HCT116 (cell line): ENCODE measurements at regions not wholly inside any gene's neighbourhood (a gene's known extent, or its start where the extent isn't known, plus 50 kb on each side); places are given as distances from the start of the nearest gene placed in this dataset.

Experiments
- ATAC-seq: fragments of 200-7000 bp; cut with Tn5 transposase; 2 replicates; pipeline ENCODE4 v1.9.1; 2020; ENCODE audit warnings: mild to moderate bottlenecking, moderate library complexity
- BruUV-seq: library from RNA; stranded (reverse); fragments of 400-500 nt; replicated peaks from 2 replicates; lab custom pipeline; 2021; lab: Mats Ljungman, UMichigan
- CTCF ChIA-PET: fragments of 300-600 bp; sonication (Branson Sonifier 250); formaldehyde crosslinking; loops from one replicate; lab custom pipeline; 2021; ENCODE audit warnings: antibody characterized with exemption; lab: Charles Lee
- POLR2A ChIA-PET: fragments of 300-600, 350-600 bp; sonication (Branson Sonifier 250); formaldehyde crosslinking; loops from one replicate; lab custom pipeline; 2021; ENCODE audit warnings: antibody characterized with exemption; lab: Charles Lee
- RAD21 ChIA-PET, 2 experiments: fragments of 300-600 bp; sonication (Branson Sonifier 250); formaldehyde crosslinking; loops; one replicate each; lab custom pipeline; 2023; ENCODE audit warnings: low total read pairs in 2 of 2; ENCODE audit not compliant: uncharacterized antibody in 2 of 2, unreplicated experiment in 2 of 2, low non-redundant PET in 1 of 2; lab: Charles Lee
- DNase-seq: peaks from one replicate; pipeline ENCODE4 v3.0.0-alpha.2; 2010; ENCODE audit warnings: low read depth, low spot score
- H2AFZ ChIP-seq: fragments of 200-600 bp; shearing (Covaris generic), sonication (generic); 2 replicates; pipeline ENCODE4 v1.6.1; 2017; ENCODE audit warnings: low read depth, mixed run types, mixed read lengths, antibody characterized with exemption, low read length; ENCODE audit not compliant: poor library complexity, severe bottlenecking
- H3K27ac ChIP-seq: 2 replicates; pipeline ENCODE4 v1.5.1; 2012; ENCODE audit warnings: low read depth, low read length
- H3K27me3 ChIP-seq: fragments of 200-600 bp; sonication (generic); 2 replicates; pipeline ENCODE4 v1.6.1; 2016; ENCODE audit warnings: mixed run types, low read length, mixed read lengths; ENCODE audit not compliant: insufficient read depth
- H3K36me3 ChIP-seq, 2 experiments: fragments of 200-500 bp in 1 of 2; fragments of 200-600 bp in 1 of 2; sonication (Bioruptor generic) in 1 of 2; sonication (generic) in 1 of 2; 2 replicates each; pipeline versions ENCODE4 v1.5.1 to v1.6.1; 2014 to 2016; ENCODE audit warnings: low read length in 2 of 2, inconsistent platforms in 1 of 2, mixed read lengths in 1 of 2, mixed run types in 1 of 2; ENCODE audit not compliant: insufficient read depth in 2 of 2, control insufficient read depth in 1 of 2
- H3K4me1 ChIP-seq, 2 experiments: fragments of 200-600 bp in 1 of 2; sonication (generic) in 1 of 2; 2 replicates each; pipeline versions ENCODE4 v1.5.1 to v1.6.1; 2012 to 2017; ENCODE audit warnings: low read length in 2 of 2, inconsistent platforms in 1 of 2, mild to moderate bottlenecking in 1 of 2, mixed read lengths in 1 of 2, mixed run types in 1 of 2, moderate library complexity in 1 of 2; ENCODE audit not compliant: insufficient read depth in 2 of 2, control insufficient read depth in 1 of 2
- H3K4me2 ChIP-seq: fragments of 200-600 bp; sonication (generic); 2 replicates; pipeline ENCODE4 v1.6.1; 2017; ENCODE audit warnings: mixed run types, low read length, mixed read lengths
- H3K4me3 ChIP-seq, 2 experiments: fragments of 200-600 bp in 1 of 2; sonication (generic) in 1 of 2; replicated peaks in 1 of 2; 2 replicates each; pipeline ENCODE4 v1.5.1; 2011 to 2016; ENCODE audit warnings: low read length in 2 of 2, control low read depth in 1 of 2, low read depth in 1 of 2, mild to moderate bottlenecking in 1 of 2, mixed read lengths in 1 of 2, mixed run types in 1 of 2
- H3K79me2 ChIP-seq: fragments of 200-600 bp; sonication (generic); 2 replicates; pipeline ENCODE4 v1.6.1; 2017; ENCODE audit warnings: mild to moderate bottlenecking, mixed run types, low read length, moderate library complexity, mixed read lengths; ENCODE audit not compliant: insufficient read depth
- H3K9ac ChIP-seq: fragments of 200-600 bp; sonication (generic); 2 replicates; pipeline ENCODE4 v1.6.1; 2016; ENCODE audit warnings: low read length, mixed read lengths
- H3K9me2 ChIP-seq: fragments of 200-600 bp; sonication (generic), shearing (Covaris generic); 2 replicates; pipeline ENCODE4 v1.6.1; 2017; ENCODE audit warnings: mixed run types, mild to moderate bottlenecking, moderate library complexity; ENCODE audit not compliant: insufficient read depth
- H3K9me3 ChIP-seq, 2 experiments: fragments of 200-500 bp in 1 of 2; fragments of 200-600 bp in 1 of 2; sonication (Bioruptor generic) in 1 of 2; sonication (generic) in 1 of 2; 2 replicates each; pipeline ENCODE4 v1.6.1; 2014 to 2017; ENCODE audit warnings: low read length in 2 of 2, mixed read lengths in 2 of 2, inconsistent platforms in 1 of 2, low read depth in 1 of 2, mild to moderate bottlenecking in 1 of 2, mixed run types in 1 of 2, moderate library complexity in 1 of 2; ENCODE audit not compliant: control insufficient read depth in 1 of 2, insufficient read depth in 1 of 2
- H4K20me1 ChIP-seq: fragments of 200-600 bp; sonication (generic), shearing (Covaris generic); 2 replicates; pipeline ENCODE4 v1.6.1; 2017; ENCODE audit warnings: mixed run types, mild to moderate bottlenecking, moderate library complexity; ENCODE audit not compliant: insufficient read depth
- ATF3 ChIP-seq: IDR thresholded peaks from 2 replicates; pipeline ENCODE4 v1.6.1; 2012
- CEBPB ChIP-seq: IDR thresholded peaks from 2 replicates; pipeline ENCODE4 v1.6.1; 2012; ENCODE audit warnings: low read depth
- CTCF ChIP-seq, 3 experiments: fragments of 200-600 bp in 1 of 3; sonication (generic) in 1 of 3; IDR thresholded peaks in 2 of 3; conservative IDR thresholded peaks in 1 of 3; 2 replicates each; pipeline ENCODE4 v1.5.1; 2012 to 2017; ENCODE audit warnings: low read depth in 2 of 3, low read length in 2 of 3, antibody characterized with exemption in 1 of 3, borderline replicate concordance in 1 of 3, control low read depth in 1 of 3, mild to moderate bottlenecking in 1 of 3, mixed read lengths in 1 of 3, mixed run types in 1 of 3, moderate library complexity in 1 of 3; ENCODE audit not compliant: insufficient read depth in 1 of 3
- ELF1 ChIP-seq: IDR thresholded peaks from 2 replicates; pipeline ENCODE4 v1.6.1; 2012; ENCODE audit warnings: low read depth, borderline replicate concordance
- EZH2 ChIP-seq: fragments of 200-600 bp; sonication (generic); IDR thresholded peaks from 2 replicates; pipeline ENCODE4 v1.6.1; 2017; ENCODE audit warnings: antibody characterized with exemption, mixed run types
- EZH2phosphoT487 ChIP-seq: fragments of 200-600 bp; IDR thresholded peaks from 2 replicates; pipeline ENCODE4 v1.6.1; 2018; ENCODE audit warnings: antibody characterized with exemption, borderline replicate concordance
- FOSL1 ChIP-seq: IDR thresholded peaks from 2 replicates; pipeline ENCODE4 v1.6.1; 2012; ENCODE audit warnings: low read depth
- JUND ChIP-seq: IDR thresholded peaks from 2 replicates; pipeline ENCODE4 v1.6.1; 2012
- MAX ChIP-seq: IDR thresholded peaks from 2 replicates; pipeline ENCODE4 v1.6.1; 2012
- POLR2A ChIP-seq: IDR thresholded peaks from 2 replicates; pipeline ENCODE4 v1.7.0; 2011; ENCODE audit warnings: borderline replicate concordance; ENCODE audit not compliant: insufficient read depth, insufficient read length; ENCODE audit errors: extremely low read depth
- POLR2AphosphoS5 ChIP-seq: IDR thresholded peaks from 2 replicates; pipeline ENCODE4 v1.6.1; 2011; ENCODE audit warnings: mild to moderate bottlenecking, low read depth, low read length, moderate library complexity
- RAD21 ChIP-seq: IDR thresholded peaks from 2 replicates; pipeline ENCODE4 v1.6.1; 2012; ENCODE audit warnings: low read depth, mild to moderate bottlenecking
- REST ChIP-seq: IDR thresholded peaks from 2 replicates; pipeline ENCODE4 v1.6.1; 2012; ENCODE audit warnings: low read depth
- SP1 ChIP-seq: IDR thresholded peaks from 2 replicates; pipeline ENCODE4 v1.6.1; 2012; ENCODE audit warnings: low read depth
- SRF ChIP-seq: IDR thresholded peaks from 2 replicates; pipeline ENCODE4 v1.6.1; 2012; ENCODE audit warnings: low read depth
- TCF7L2 ChIP-seq: IDR thresholded peaks from 2 replicates; pipeline ENCODE4 v1.7.0; 2011; ENCODE audit warnings: borderline replicate concordance, inconsistent platforms; ENCODE audit not compliant: insufficient read depth, insufficient read length; ENCODE audit errors: extremely low read depth
- YY1 ChIP-seq: IDR thresholded peaks from 2 replicates; pipeline ENCODE4 v1.6.1; 2011; ENCODE audit warnings: low read length, low read depth, moderate library complexity, mild to moderate bottlenecking; ENCODE audit not compliant: insufficient replicate concordance; ENCODE audit errors: extremely low read depth
- ZBTB33 ChIP-seq: IDR thresholded peaks from 2 replicates; pipeline ENCODE4 v1.6.1; 2011; ENCODE audit warnings: mild to moderate bottlenecking, low read length, moderate library complexity; ENCODE audit not compliant: insufficient replicate concordance; ENCODE audit errors: extremely low read depth
- ZFX ChIP-seq: fragments of 450-650 bp; IDR thresholded peaks from 2 replicates; pipeline ENCODE4 v1.6.1; 2017
- intact Hi-C: fragments of 100-400 bp; cut with micrococcal nuclease; formaldehyde crosslinking; loops from 2 replicates; pipeline ENCODE4 v1.10.0; 2022

- peaks cover 31% of the 10 kb centered on the region for H3K27me3 ChIP-seq
- no peak overlapping the region for H3K27ac ChIP-seq
- no peaks in the 10 kb centered on the region for H3K9me3 ChIP-seq
- no peak overlapping the region for H3K9ac ChIP-seq
- no TSS peak for BruUV-seq
- H3K79me2 ChIP-seq = no peaks in the 10 kb centered on the region
- H3K4me3 ChIP-seq = no peak overlapping the region
- RAD21 ChIA-PET = no interaction called here
- CTCF ChIA-PET = no interaction called here
- H2AFZ ChIP-seq = no peak overlapping the region
- POLR2A ChIA-PET = no interaction called here
- H3K36me3 ChIP-seq = no peaks in the 10 kb centered on the region
- DNase-seq (no peak), ATAC-seq (no peak)
- intact Hi-C loops = loop anchor here (10.0 kb wide), 1 partner anchor 156 kb away; no protein-coding TSS in a partner anchor
- no peaks in the 10 kb centered on the region for H4K20me1 ChIP-seq
- H3K9me2 ChIP-seq = no peaks in the 10 kb centered on the region
- no peak for TF ChIP-seq EZH2
- no peak for TF ChIP-seq POLR2A
- no peak for TF ChIP-seq SP1
- TF ChIP-seq ZFX = no peak
- TF ChIP-seq CTCF (IDR thresholded peaks at IDR 0.05 in 2 of 3, conservative IDR thresholded peaks at IDR 0.05 in 1 of 3; ENCODE audit: borderline replicate concordance in 1 of 3, insufficient read depth in 1 of 3, low read depth in 2 of 3, low read length in 2 of 3) = no peak
- TF ChIP-seq POLR2AphosphoS5 = no peak
- no peak for TF ChIP-seq ZBTB33
- no peak for TF ChIP-seq EZH2phosphoT487
- no peak for TF ChIP-seq TCF7L2
- TF ChIP-seq CEBPB = no peak
- no peak for TF ChIP-seq SRF
- no peak for TF ChIP-seq YY1
- TF ChIP-seq MAX = no peak
- no peak for TF ChIP-seq ATF3
- TF ChIP-seq ELF1 = no peak
- TF ChIP-seq RAD21 = no peak
- TF ChIP-seq FOSL1 = no peak
- no peak for TF ChIP-seq REST
- no peak for TF ChIP-seq JUND
- TF ChIP-seq, all 23 proteins: peak for 0
- Histone ChIP-seq H3K4me2 (no peak overlapping the region), H3K4me1 (no peaks in the 10 kb centered on the region)
Observed at GRCh38 chr18:26780520-26781325, 84.8 kb downstream of the AQP4 start.
